HEK293 (cell line): ENCODE measurements at regions not wholly inside any gene's neighbourhood (a gene's known extent, or its start where the extent isn't known, plus 50 kb on each side); places are given as distances from the start of the nearest gene placed in this dataset.

Experiments
- CTCF ChIA-PET: fragments of 350-600 bp; formaldehyde crosslinking; extraction: SDS; loops from one replicate; lab custom pipeline; 2021; ENCODE audit warnings: antibody characterized with exemption; lab: Yijun Ruan, JAX
- POLR2A ChIA-PET: fragments of 300-600 bp; formaldehyde crosslinking; extraction: SDS; loops from one replicate; lab custom pipeline; 2020; ENCODE audit warnings: antibody characterized with exemption, inconsistent platforms; lab: Yijun Ruan, JAX
- H3K27ac ChIP-seq: fragments of 200-500 bp; sonication (Bioruptor generic); 2 replicates; pipeline ENCODE4 v1.5.1; 2014; ENCODE audit warnings: low read depth, low read length, control low read depth, inconsistent platforms; ENCODE audit errors: extremely low read depth
- H3K36me3 ChIP-seq, 2 experiments: fragments of 200-500 bp in 1 of 2; sonication (Bioruptor generic) in 1 of 2; 1 replicate in 1 of 2; 2 replicates in 1 of 2; pipeline ENCODE4 v1.5.1; 2014 to 2017; ENCODE audit warnings: inconsistent platforms in 2 of 2, low read length in 2 of 2; ENCODE audit not compliant: control insufficient read depth in 2 of 2, insufficient read depth in 1 of 2
- H3K4me1 ChIP-seq: fragments of 200-500 bp; sonication (Bioruptor generic); 2 replicates; pipeline ENCODE4 v1.5.1; 2014; ENCODE audit warnings: mild to moderate bottlenecking, low read length, inconsistent platforms; ENCODE audit not compliant: control insufficient read depth, insufficient read depth
- H3K4me3 ChIP-seq: 2 replicates; pipeline ENCODE4 v1.5.1; 2011; ENCODE audit warnings: low read depth, mild to moderate bottlenecking, control low read depth, low read length, moderate library complexity
- H3K9me3 ChIP-seq: fragments of 200-500 bp; sonication (Bioruptor generic); 2 replicates; pipeline ENCODE4 v1.5.1; 2014; ENCODE audit warnings: low read depth, low read length, inconsistent platforms; ENCODE audit not compliant: control insufficient read depth, insufficient read depth
- EGR2 ChIP-seq: fragments of 450-650 bp; formaldehyde crosslinking; IDR thresholded peaks from 2 replicates; pipeline ENCODE4 v1.5.1; 2016; ENCODE audit warnings: low read depth, missing biosample characterization, missing genetic modification characterization
- GLIS1 ChIP-seq: fragments of 450-650 bp; formaldehyde crosslinking; IDR thresholded peaks from 2 replicates; pipeline ENCODE4 v1.5.1; 2016; ENCODE audit warnings: missing biosample characterization, missing genetic modification characterization
- KLF9 ChIP-seq: fragments of 450-650 bp; formaldehyde crosslinking; IDR thresholded peaks from 2 replicates; pipeline ENCODE4 v1.5.1; 2016; ENCODE audit warnings: missing biosample characterization, missing genetic modification characterization, low read depth
- MEIS1 ChIP-seq: sonication (generic); formaldehyde crosslinking; IDR thresholded peaks from 2 replicates; pipeline ENCODE4 v1.8.1; 2022; ENCODE audit warnings: missing genetic modification reagents, mild to moderate bottlenecking, borderline replicate concordance
- OSR2 ChIP-seq: fragments of 450-650 bp; formaldehyde crosslinking; IDR thresholded peaks from 2 replicates; pipeline ENCODE4 v1.5.1; 2016; ENCODE audit warnings: missing biosample characterization, missing genetic modification characterization
- ZFP3 ChIP-seq: fragments of 450-650 bp; formaldehyde crosslinking; IDR thresholded peaks from 2 replicates; pipeline ENCODE4 v1.5.1; 2016; ENCODE audit warnings: low read depth, missing biosample characterization, missing genetic modification characterization
- ZNF146 ChIP-seq: fragments of 450-650 bp; formaldehyde crosslinking; IDR thresholded peaks from 2 replicates; pipeline ENCODE4 v1.5.1; 2016; ENCODE audit warnings: missing biosample characterization, missing genetic modification characterization
- ZNF155 ChIP-seq: fragments of 450-650 bp; formaldehyde crosslinking; IDR thresholded peaks from 2 replicates; pipeline ENCODE4 v1.5.1; 2016; ENCODE audit warnings: missing biosample characterization, missing genetic modification characterization
- ZNF202 ChIP-seq: fragments of 450-650 bp; formaldehyde crosslinking; IDR thresholded peaks from 2 replicates; pipeline ENCODE4 v1.5.1; 2016; ENCODE audit warnings: missing biosample characterization, missing genetic modification characterization, borderline replicate concordance
- ZNF214 ChIP-seq: fragments of 450-650 bp; formaldehyde crosslinking; IDR thresholded peaks from 2 replicates; pipeline ENCODE4 v1.5.1; 2017; ENCODE audit warnings: missing biosample characterization, mild to moderate bottlenecking, missing genetic modification characterization, borderline replicate concordance
- ZNF302 ChIP-seq: fragments of 450-650 bp; formaldehyde crosslinking; IDR thresholded peaks from 2 replicates; pipeline ENCODE4 v1.5.1; 2016; ENCODE audit warnings: missing biosample characterization, missing genetic modification characterization, low read depth
- ZNF37A ChIP-seq: fragments of 450-650 bp; IDR thresholded peaks from 2 replicates; pipeline ENCODE4 v1.5.1; 2018; ENCODE audit warnings: missing biosample characterization, missing genetic modification characterization
- ZNF571 ChIP-seq: fragments of 450-650 bp; formaldehyde crosslinking; IDR thresholded peaks from 2 replicates; pipeline ENCODE4 v1.5.0; 2017; ENCODE audit warnings: missing biosample characterization, missing genetic modification characterization
- ZNF596 ChIP-seq: fragments of 450-650 bp; IDR thresholded peaks from 2 replicates; pipeline ENCODE4 v1.5.0; 2018; ENCODE audit warnings: missing biosample characterization, mild to moderate bottlenecking, missing genetic modification characterization, moderate library complexity
- ZNF610 ChIP-seq: fragments of 450-650 bp; formaldehyde crosslinking; IDR thresholded peaks from 2 replicates; pipeline ENCODE4 v1.5.1; 2016; ENCODE audit warnings: missing biosample characterization, missing genetic modification characterization, borderline replicate concordance
- ZNF626 ChIP-seq: fragments of 450-650 bp; sonication (Bioruptor Pico); formaldehyde crosslinking; IDR thresholded peaks from 2 replicates; pipeline ENCODE4 v1.5.1; 2018; ENCODE audit warnings: missing biosample characterization, missing genetic modification characterization, inconsistent platforms
- ZNF654 ChIP-seq: fragments of 450-650 bp; formaldehyde crosslinking; IDR thresholded peaks from 2 replicates; pipeline ENCODE4 v1.5.1; 2016; ENCODE audit warnings: low read depth, missing biosample characterization, missing genetic modification characterization
- ZNF660 ChIP-seq: fragments of 450-650 bp; IDR thresholded peaks from 2 replicates; pipeline ENCODE4 v1.5.1; 2018; ENCODE audit warnings: missing biosample characterization, mild to moderate bottlenecking, missing genetic modification characterization
- ZNF768 ChIP-seq: fragments of 450-650 bp; formaldehyde crosslinking; IDR thresholded peaks from 2 replicates; pipeline ENCODE4 v1.5.1; 2018; ENCODE audit warnings: missing biosample characterization, mild to moderate bottlenecking, missing genetic modification characterization
- ZSCAN16 ChIP-seq: fragments of 450-650 bp; formaldehyde crosslinking; IDR thresholded peaks from 2 replicates; pipeline ENCODE4 v1.5.1; 2016; ENCODE audit warnings: missing biosample characterization, missing genetic modification characterization
- ZSCAN23 ChIP-seq: fragments of 450-650 bp; formaldehyde crosslinking; IDR thresholded peaks from 2 replicates; pipeline ENCODE4 v1.5.1; 2016; ENCODE audit warnings: missing biosample characterization, missing genetic modification characterization
- TF ChIP-seq, protein P1 (sequence below): sonication (generic); formaldehyde crosslinking; IDR thresholded peaks from 2 replicates; pipeline ENCODE4 v1.8.1; 2022; ENCODE audit warnings: mild to moderate bottlenecking, moderate library complexity, missing genetic modification reagents
- TF ChIP-seq, protein P2 (sequence below): fragments of 450-650 bp; formaldehyde crosslinking; IDR thresholded peaks from 2 replicates; pipeline ENCODE4 v1.5.1; 2016; ENCODE audit warnings: missing biosample characterization, missing genetic modification characterization
- TF ChIP-seq, protein P3 (sequence below): fragments of 450-650 bp; formaldehyde crosslinking; IDR thresholded peaks from 2 replicates; pipeline ENCODE4 v1.5.1; 2017; ENCODE audit warnings: missing biosample characterization, missing genetic modification characterization
- TF ChIP-seq, protein P4 (sequence below): fragments of 450-650 bp; IDR thresholded peaks from 2 replicates; pipeline ENCODE4 v1.5.1; 2018; ENCODE audit warnings: missing biosample characterization, mild to moderate bottlenecking, missing genetic modification characterization

DNA sequence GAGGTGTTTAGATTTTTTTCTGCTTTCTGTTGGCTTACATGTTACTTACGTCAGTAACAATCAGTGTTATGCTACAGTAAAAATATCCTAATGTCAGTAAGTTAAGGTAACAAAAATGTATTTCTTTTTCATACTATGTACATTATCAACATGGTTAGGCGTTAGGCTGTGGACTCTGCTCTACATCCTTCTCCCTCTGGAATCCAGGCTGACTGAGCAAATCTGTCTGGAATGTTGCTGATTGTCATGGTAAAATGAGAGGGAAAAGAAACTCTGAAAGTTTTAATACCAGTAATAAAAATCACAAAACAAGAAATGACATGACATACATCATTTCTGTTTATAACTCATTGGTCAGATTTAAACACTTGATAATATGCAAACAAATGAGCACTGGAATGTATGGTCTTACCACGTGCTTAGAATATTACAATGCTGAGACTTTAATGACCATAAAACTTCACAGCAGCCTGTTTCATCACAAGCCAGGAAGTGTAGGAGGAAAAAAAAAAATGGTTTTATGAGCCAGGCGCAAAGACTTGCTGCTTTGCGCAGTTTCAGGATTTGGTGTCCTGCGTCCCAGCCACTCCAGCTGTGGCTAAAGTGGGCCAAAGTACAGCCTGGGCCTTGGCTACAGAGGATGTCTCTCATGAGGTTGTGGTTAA is 252.4 kb downstream of the FSIP2 start:
- CTCF ChIA-PET, result no interaction called here
- H3K36me3 ChIP-seq, result no peaks in the 10 kb centered on the region
- no peak for TF ChIP-seq ZNF610 (tag by site-specific recombination)
- TF ChIP-seq, protein P1, sequence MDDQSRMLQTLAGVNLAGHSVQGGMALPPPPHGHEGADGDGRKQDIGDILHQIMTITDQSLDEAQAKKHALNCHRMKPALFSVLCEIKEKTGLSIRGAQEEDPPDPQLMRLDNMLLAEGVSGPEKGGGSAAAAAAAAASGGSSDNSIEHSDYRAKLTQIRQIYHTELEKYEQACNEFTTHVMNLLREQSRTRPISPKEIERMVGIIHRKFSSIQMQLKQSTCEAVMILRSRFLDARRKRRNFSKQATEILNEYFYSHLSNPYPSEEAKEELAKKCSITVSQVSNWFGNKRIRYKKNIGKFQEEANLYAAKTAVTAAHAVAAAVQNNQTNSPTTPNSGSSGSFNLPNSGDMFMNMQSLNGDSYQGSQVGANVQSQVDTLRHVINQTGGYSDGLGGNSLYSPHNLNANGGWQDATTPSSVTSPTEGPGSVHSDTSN (CRISPR knock-in tag), result no peak
- no peak for TF ChIP-seq ZSCAN23 (tag by site-specific recombination)
- TF ChIP-seq, all 188 proteins: peak for 0
- Histone ChIP-seq H3K4me1 (no peaks in the 10 kb centered on the region), H3K9me3 (no peaks in the 10 kb centered on the region), H3K4me3 (no peak overlapping the region), H3K27ac (no peak overlapping the region)
- POLR2A ChIA-PET, result no interaction called here

DNA sequence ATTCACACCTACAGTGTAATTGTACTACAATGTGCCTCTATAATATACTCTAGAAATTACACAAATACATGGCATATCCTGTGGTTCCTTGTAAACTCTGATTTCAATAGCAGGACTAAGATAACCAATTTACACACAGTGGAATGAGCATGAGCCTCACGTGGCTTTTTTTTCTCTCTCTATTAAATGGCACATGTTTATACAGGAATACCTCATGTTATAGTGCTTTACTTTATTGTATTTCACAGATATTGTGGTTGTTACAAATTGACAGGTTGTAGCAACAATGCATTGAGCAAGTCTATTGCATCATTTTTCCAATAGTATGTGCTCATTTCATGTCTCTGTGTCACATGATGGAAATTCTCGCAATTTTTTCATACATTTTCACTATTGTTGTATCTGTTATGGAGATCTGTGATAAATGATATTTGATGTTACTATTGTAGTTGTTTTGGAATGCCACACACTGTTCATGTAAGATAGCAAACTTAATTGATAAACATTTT is 260.0 kb downstream of the FSIP2 start:
- TF ChIP-seq ZNF626 (tag by site-specific recombination), result no peak
- no peaks in the 10 kb centered on the region for H3K36me3 ChIP-seq
- ChIA-PET CTCF (interaction anchor here (0.6 kb wide), 1 partner anchor 483 kb away, joined by 4 read pairs; no protein-coding TSS in a partner anchor), POLR2A (no interaction called here)
- H3K4me3 ChIP-seq, result no peak overlapping the region
- no peaks in the 10 kb centered on the region for H3K9me3 ChIP-seq
- no peaks in the 10 kb centered on the region for H3K4me1 ChIP-seq
- no peak overlapping the region for H3K27ac ChIP-seq

DNA sequence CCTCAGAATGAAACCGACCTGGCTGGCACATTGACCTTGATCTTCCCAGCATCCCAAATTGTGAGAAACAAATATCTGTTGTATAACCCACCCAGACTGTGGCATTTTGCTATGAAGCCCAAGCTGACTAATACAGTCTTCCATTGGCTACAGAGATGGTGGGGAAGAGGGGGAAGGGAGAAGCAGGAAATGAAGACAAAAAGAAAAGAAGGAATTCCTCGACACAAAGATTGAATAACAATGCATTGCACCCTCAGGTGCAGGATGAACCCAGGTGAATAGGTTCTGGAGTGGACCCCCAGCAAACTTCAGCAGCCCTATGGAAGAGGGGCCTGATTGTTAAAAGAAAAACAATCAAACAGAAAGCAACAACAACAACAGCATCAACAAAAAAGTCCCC is 270.7 kb downstream of the FSIP2 start:
- H3K4me1 ChIP-seq, result no peaks in the 10 kb centered on the region
- H3K27ac ChIP-seq, result no peak overlapping the region
- no peaks in the 10 kb centered on the region for H3K9me3 ChIP-seq
- H3K4me3 ChIP-seq, result no peak overlapping the region
- ChIA-PET POLR2A (no interaction called here), CTCF (no interaction called here)
- H3K36me3 ChIP-seq, result no peaks in the 10 kb centered on the region
- TF ChIP-seq ZNF37A (tag by site-specific recombination) (no peak), GLIS1 (tag by site-specific recombination) (no peak), ZSCAN16 (no peak), MEIS1 (CRISPR knock-in tag) (no peak), OSR2 (tag by site-specific recombination) (no peak)

DNA sequence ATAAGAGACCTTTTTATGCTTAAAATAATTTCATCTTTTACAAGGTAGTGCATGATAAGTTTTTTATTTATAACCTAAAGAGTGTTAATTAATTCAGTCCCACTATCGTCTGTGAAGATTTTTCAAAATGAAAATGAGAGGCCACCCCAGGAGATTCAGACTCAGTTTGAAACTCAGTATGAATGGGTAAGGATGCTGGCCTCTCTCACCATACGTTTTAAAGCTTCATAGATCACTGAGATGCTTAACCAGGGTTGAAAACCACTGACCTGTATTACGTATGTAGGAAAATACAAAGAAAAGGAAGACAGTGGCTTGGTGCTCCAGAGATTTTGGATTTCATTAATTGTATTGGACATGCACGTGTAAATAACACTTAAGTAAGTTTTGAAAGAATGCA is 278.7 kb downstream of the FSIP2 start:
- POLR2A ChIA-PET, result no interaction called here
- Histone ChIP-seq H3K36me3 (no peaks in the 10 kb centered on the region), H3K4me3 (no peak overlapping the region)
- no peak for TF ChIP-seq ZNF202
- TF ChIP-seq, protein P2, sequence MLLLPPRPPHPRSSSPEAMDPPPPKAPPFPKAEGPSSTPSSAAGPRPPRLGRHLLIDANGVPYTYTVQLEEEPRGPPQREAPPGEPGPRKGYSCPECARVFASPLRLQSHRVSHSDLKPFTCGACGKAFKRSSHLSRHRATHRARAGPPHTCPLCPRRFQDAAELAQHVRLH (tag by site-specific recombination), result no peak
- no peak for TF ChIP-seq ZFP3 (tag by site-specific recombination)
- TF ChIP-seq, protein P3, sequence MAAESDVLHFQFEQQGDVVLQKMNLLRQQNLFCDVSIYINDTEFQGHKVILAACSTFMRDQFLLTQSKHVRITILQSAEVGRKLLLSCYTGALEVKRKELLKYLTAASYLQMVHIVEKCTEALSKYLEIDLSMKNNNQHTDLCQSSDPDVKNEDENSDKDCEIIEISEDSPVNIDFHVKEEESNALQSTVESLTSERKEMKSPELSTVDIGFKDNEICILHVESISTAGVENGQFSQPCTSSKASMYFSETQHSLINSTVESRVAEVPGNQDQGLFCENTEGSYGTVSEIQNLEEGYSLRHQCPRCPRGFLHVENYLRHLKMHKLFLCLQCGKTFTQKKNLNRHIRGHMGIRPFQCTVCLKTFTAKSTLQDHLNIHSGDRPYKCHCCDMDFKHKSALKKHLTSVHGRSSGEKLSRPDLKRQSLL, result no peak
- no peak for TF ChIP-seq ZNF571
- no peak for TF ChIP-seq ZNF596 (tag by site-specific recombination)
- TF ChIP-seq ZNF214 (tag by site-specific recombination), result no peak
- TF ChIP-seq KLF9 (tag by site-specific recombination), result no peak
- TF ChIP-seq ZNF654, result no peak
- TF ChIP-seq ZNF768, result no peak
- no peak for TF ChIP-seq ZNF146
- TF ChIP-seq, protein P4, sequence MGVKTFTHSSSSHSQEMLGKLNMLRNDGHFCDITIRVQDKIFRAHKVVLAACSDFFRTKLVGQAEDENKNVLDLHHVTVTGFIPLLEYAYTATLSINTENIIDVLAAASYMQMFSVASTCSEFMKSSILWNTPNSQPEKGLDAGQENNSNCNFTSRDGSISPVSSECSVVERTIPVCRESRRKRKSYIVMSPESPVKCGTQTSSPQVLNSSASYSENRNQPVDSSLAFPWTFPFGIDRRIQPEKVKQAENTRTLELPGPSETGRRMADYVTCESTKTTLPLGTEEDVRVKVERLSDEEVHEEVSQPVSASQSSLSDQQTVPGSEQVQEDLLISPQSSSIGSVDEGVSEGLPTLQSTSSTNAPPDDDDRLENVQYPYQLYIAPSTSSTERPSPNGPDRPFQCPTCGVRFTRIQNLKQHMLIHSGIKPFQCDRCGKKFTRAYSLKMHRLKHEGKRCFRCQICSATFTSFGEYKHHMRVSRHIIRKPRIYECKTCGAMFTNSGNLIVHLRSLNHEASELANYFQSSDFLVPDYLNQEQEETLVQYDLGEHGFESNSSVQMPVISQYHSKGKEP (tag by site-specific recombination), result no peak
- no peak for TF ChIP-seq ZNF302 (tag by site-specific recombination)
- no peak for TF ChIP-seq ZNF155 (tag by site-specific recombination)
- no peak for TF ChIP-seq ZNF660 (tag by site-specific recombination)
- TF ChIP-seq EGR2 (tag by site-specific recombination), result no peak
- TF ChIP-seq, all 188 proteins: peak for 0
- Histone ChIP-seq H3K4me1 (no peaks in the 10 kb centered on the region), H3K27ac (no peak overlapping the region), H3K9me3 (no peaks in the 10 kb centered on the region)
- CTCF ChIA-PET, result interaction anchor here (0.5 kb wide), 1 partner anchor 9 kb away, joined by 3 read pairs; no protein-coding TSS in a partner anchor
